ENCODE measurements at regions not wholly inside any gene's neighbourhood (a gene's known extent, or its start where the extent isn't known, plus 50 kb on each side); places are given as distances from the start of the nearest gene placed in this dataset.

GRCh38 chr5:54676481-54677340 is 159.2 kb downstream of the SNX18 start:
- no peak for DNase-seq
- Histone ChIP-seq H3K9me3 (no peaks in the 10 kb centered on the region), H3K36me3 (no peaks in the 10 kb centered on the region), H3K4me3 (no peak overlapping the region), H3K27ac (no peak overlapping the region), H3K4me1 (peaks cover 0 to 6% (median 0%) of the 10 kb centered on the region in 4 donors), H3K27me3 (no peaks in the 10 kb centered on the region)
- no peak for TF ChIP-seq POLR2A (IDR thresholded peaks at IDR 0.05)
- no peak for TF ChIP-seq CTCF (IDR thresholded peaks at IDR 0.05)

- peak overlapping the region in 1 of 4 donors; percentile 59 for H3K27ac ChIP-seq
- peaks cover 0 to 6% (median 0%) of the 10 kb centered on the region in 4 donors for H3K4me1 ChIP-seq
- H3K27me3 ChIP-seq, result no peaks in the 10 kb centered on the region
- no peak overlapping the region for H3K4me3 ChIP-seq
- peak in 2 of 3 donors; percentile 85 to 89 for DNase-seq
- no peaks in the 10 kb centered on the region for H3K9me3 ChIP-seq
- no peak for TF ChIP-seq POLR2A (IDR thresholded peaks at IDR 0.05)
- no peak for TF ChIP-seq CTCF (IDR thresholded peaks at IDR 0.05)
- H3K36me3 ChIP-seq, result no peaks in the 10 kb centered on the region
Measured at GRCh38 chr5:54673523-54674225, 156.1 kb downstream of the SNX18 start.

- no peaks in the 10 kb centered on the region for H3K9me3 ChIP-seq
- no peak for DNase-seq
- H3K36me3 ChIP-seq, result no peaks in the 10 kb centered on the region
- TF ChIP-seq CTCF (IDR thresholded peaks at IDR 0.05) (no peak), POLR2A (IDR thresholded peaks at IDR 0.05) (no peak)
- H3K4me1 ChIP-seq, result peaks cover 0 to 6% (median 0%) of the 10 kb centered on the region in 4 donors
- no peaks in the 10 kb centered on the region for H3K27me3 ChIP-seq
- no peak overlapping the region for H3K4me3 ChIP-seq
- peak overlapping the region in 1 of 4 donors; percentile 59 for H3K27ac ChIP-seq
Measured at GRCh38 chr5:54672871-54673270, 155.3 kb downstream of the SNX18 start.

GRCh38 chr5:54671681-54672080 is 154.1 kb downstream of the SNX18 start:
- Histone ChIP-seq H3K27ac (peak overlapping the region in 3 of 4 donors; percentile 12 to 25 (median 18)), H3K4me3 (no peak overlapping the region)

GRCh38 chr5:54671111-54671531 is 153.6 kb downstream of the SNX18 start:
- peak overlapping the region in 2 of 4 donors; percentile 18 to 25 for H3K27ac ChIP-seq
- TF ChIP-seq POLR2A (IDR thresholded peaks at IDR 0.05) (no peak), CTCF (IDR thresholded peaks at IDR 0.05) (no peak)
- DNase-seq, result no peak
- H3K4me3 ChIP-seq, result no peak overlapping the region
- H3K4me1 ChIP-seq, result peaks cover 0 to 6% (median 0%) of the 10 kb centered on the region in 4 donors
- H3K27me3 ChIP-seq, result no peaks in the 10 kb centered on the region
- no peaks in the 10 kb centered on the region for H3K9me3 ChIP-seq
- H3K36me3 ChIP-seq, result no peaks in the 10 kb centered on the region

More at GRCh38 chr5:54671681-54672080, 154.1 kb downstream of the SNX18 start:
- Histone ChIP-seq H3K4me1 (peaks cover 0 to 6% (median 0%) of the 10 kb centered on the region in 4 donors), H3K27me3 (no peaks in the 10 kb centered on the region), H3K36me3 (no peaks in the 10 kb centered on the region), H3K9me3 (no peaks in the 10 kb centered on the region)
- TF ChIP-seq CTCF (IDR thresholded peaks at IDR 0.05) (no peak), POLR2A (IDR thresholded peaks at IDR 0.05) (no peak)
- DNase-seq, result no peak

All from Peyer's patch (tissue), 4 donors.